Vagina (tissue), 2 donors: ENCODE measurements at regions not wholly inside any gene's neighbourhood (a gene's known extent, or its start where the extent isn't known, plus 50 kb on each side); places are given as distances from the start of the nearest gene placed in this dataset.

Experiments used
- DNase-seq, 2 donors: peaks; one replicate each; pipeline ENCODE4 v3.0.0-alpha.2; 2017; ENCODE audit errors: extremely low spot score in 2 of 2
- H3K27ac ChIP-seq: fragments of 200-600 bp; sonication (generic); one replicate; pipeline ENCODE4 v1.5.1; 2019
- H3K27me3 ChIP-seq: fragments of 200-600 bp; sonication (generic); one replicate; pipeline ENCODE4 v1.5.1; 2019
- H3K36me3 ChIP-seq, 2 donors: fragments of 200-600 bp; sonication (generic); one replicate each; pipeline ENCODE4 v1.5.1; 2017 to 2019
- H3K4me1 ChIP-seq: fragments of 200-600 bp; sonication (generic); one replicate; pipeline ENCODE4 v1.5.1; 2019
- H3K4me3 ChIP-seq, 2 donors: fragments of 200-600 bp; sonication (generic); 1 replicate in 1 of 2; 2 replicates in 1 of 2; pipeline ENCODE4 v1.5.1; 2016 to 2019
- H3K9me3 ChIP-seq: fragments of 200-600 bp; sonication (generic); one replicate; pipeline ENCODE4 v1.5.1; 2019
- CTCF ChIP-seq, 3 experiments: fragments of 450-650 bp in 2 of 3; fragments of 200-600 bp in 1 of 3; sonication (generic) in 1 of 3; IDR thresholded peaks; one replicate each; pipeline ENCODE4 v1.5.1; 2017 to 2019; ENCODE audit warnings: antibody characterized with exemption in 3 of 3, mild to moderate bottlenecking in 2 of 3, moderate library complexity in 2 of 3
- POLR2A ChIP-seq, 2 donors: fragments of 450-650 bp; IDR thresholded peaks; one replicate each; pipeline ENCODE4 v1.6.1; 2017; ENCODE audit warnings: antibody characterized with exemption in 2 of 2, mild to moderate bottlenecking in 2 of 2, moderate library complexity in 2 of 2
- POLR2AphosphoS5 ChIP-seq, 2 donors: sonication (generic); formaldehyde crosslinking; IDR thresholded peaks; one replicate each; pipeline ENCODE4 v1.9.0; 2017; ENCODE audit warnings: antibody characterized with exemption in 2 of 2, mild to moderate bottlenecking in 2 of 2, low read depth in 1 of 2; ENCODE audit not compliant: insufficient read depth in 1 of 2
- intact Hi-C: fragments of 100-400 bp; cut with DNase I; formaldehyde crosslinking; loops from one replicate; pipeline ENCODE4 v1.15.1; 2023

- Histone ChIP-seq H3K9me3 (no peaks in the 10 kb centered on the region), H3K36me3 (no peaks in the 10 kb centered on the region), H3K4me3 (no peak overlapping the region), H3K27me3 (no peaks in the 10 kb centered on the region), H3K4me1 (no peaks in the 10 kb centered on the region), H3K27ac (no peak overlapping the region)
- intact Hi-C loops, result no loop called here
- no peak for DNase-seq
- no peak for TF ChIP-seq POLR2A (IDR thresholded peaks at IDR 0.05)
- TF ChIP-seq CTCF (IDR thresholded peaks at IDR 0.05), result no peak
- no peak for TF ChIP-seq POLR2AphosphoS5 (IDR thresholded peaks at IDR 0.05; ENCODE audit: insufficient read depth in 1 of 2, low read depth in 1 of 2)
Observed at GRCh38 chr20:6838181-6838826, 70.8 kb downstream of the BMP2 start.

GRCh38 chr20:6841128-6841527, 73.6 kb downstream of the BMP2 start:
- TF ChIP-seq POLR2A (IDR thresholded peaks at IDR 0.05) (no peak), POLR2AphosphoS5 (IDR thresholded peaks at IDR 0.05; ENCODE audit: insufficient read depth in 1 of 2, low read depth in 1 of 2) (no peak), CTCF (IDR thresholded peaks at IDR 0.05) (no peak)
- Histone ChIP-seq H3K4me1 (no peaks in the 10 kb centered on the region), H3K4me3 (no peak overlapping the region), H3K36me3 (no peaks in the 10 kb centered on the region), H3K27ac (no peak overlapping the region), H3K27me3 (no peaks in the 10 kb centered on the region), H3K9me3 (no peaks in the 10 kb centered on the region)
- DNase-seq, result no peak
- intact Hi-C loops, result no loop called here

GRCh38 chr20:6845141-6845540, 77.7 kb downstream of the BMP2 start:
- H3K4me3 ChIP-seq, result no peak overlapping the region
- H3K27ac ChIP-seq, result no peak overlapping the region
- no peaks in the 10 kb centered on the region for H3K36me3 ChIP-seq
- no peaks in the 10 kb centered on the region for H3K9me3 ChIP-seq
- intact Hi-C loops, result no loop called here
- TF ChIP-seq POLR2AphosphoS5 (IDR thresholded peaks at IDR 0.05; ENCODE audit: insufficient read depth in 1 of 2, low read depth in 1 of 2), result no peak
- no peak for TF ChIP-seq POLR2A (IDR thresholded peaks at IDR 0.05)
- no peak for TF ChIP-seq CTCF (IDR thresholded peaks at IDR 0.05)
- no peak for DNase-seq
- no peaks in the 10 kb centered on the region for H3K4me1 ChIP-seq
- H3K27me3 ChIP-seq, result no peaks in the 10 kb centered on the region

- Histone ChIP-seq H3K27me3 (no peaks in the 10 kb centered on the region), H3K4me1 (no peaks in the 10 kb centered on the region), H3K9me3 (no peaks in the 10 kb centered on the region), H3K27ac (no peak overlapping the region), H3K4me3 (no peak overlapping the region), H3K36me3 (no peaks in the 10 kb centered on the region)
- TF ChIP-seq POLR2AphosphoS5 (IDR thresholded peaks at IDR 0.05; ENCODE audit: insufficient read depth in 1 of 2, low read depth in 1 of 2), result no peak
- no peak for TF ChIP-seq CTCF (IDR thresholded peaks at IDR 0.05)
- intact Hi-C loops, result no loop called here
- no peak for DNase-seq
Observed at GRCh38 chr20:6848041-6848440, 80.6 kb downstream of the BMP2 start.

- DNase-seq, result no peak
- no peaks in the 10 kb centered on the region for H3K9me3 ChIP-seq
- intact Hi-C loops, result no loop called here
Observed at GRCh38 chr20:6848992-6849391, 81.5 kb downstream of the BMP2 start.

More at GRCh38 chr20:6848992-6849391, 81.5 kb downstream of the BMP2 start:
- Histone ChIP-seq H3K36me3 (no peaks in the 10 kb centered on the region), H3K4me3 (no peak overlapping the region), H3K27me3 (no peaks in the 10 kb centered on the region), H3K27ac (no peak overlapping the region), H3K4me1 (no peaks in the 10 kb centered on the region)
- no peak for TF ChIP-seq POLR2A (IDR thresholded peaks at IDR 0.05)
- no peak for TF ChIP-seq POLR2AphosphoS5 (IDR thresholded peaks at IDR 0.05; ENCODE audit: insufficient read depth in 1 of 2, low read depth in 1 of 2)
- no peak for TF ChIP-seq CTCF (IDR thresholded peaks at IDR 0.05)
